IMR-90 (cell line): ENCODE measurements at regions not wholly inside any gene's neighbourhood (a gene's known extent, or its start where the extent isn't known, plus 50 kb on each side); places are given as distances from the start of the nearest gene placed in this dataset.

Source experiments
- ATAC-seq: fragments of 200-7000 bp; cut with Tn5 transposase; 2 replicates; pipeline ENCODE4 v1.9.1; 2020; ENCODE audit warnings: low read depth, mild to moderate bottlenecking, moderate library complexity
- BruUV-seq: library from RNA; stranded (reverse); fragments of 400-500 nt; replicated peaks from 2 replicates; lab custom pipeline; 2021; lab: Mats Ljungman, UMichigan
- CTCF ChIA-PET: fragments of 300-600 bp; formaldehyde crosslinking; extraction: SDS; loops from one replicate; lab custom pipeline; 2021; ENCODE audit warnings: antibody characterized with exemption; lab: Yijun Ruan, JAX
- POLR2A ChIA-PET: fragments of 300-600 bp; sonication (Branson Sonifier 250); formaldehyde crosslinking; loops from one replicate; lab custom pipeline; 2022; ENCODE audit warnings: antibody characterized with exemption; ENCODE audit not compliant: unreplicated experiment; lab: Charles Lee
- DNase-seq: peaks from one replicate; pipeline ENCODE4 v3.0.0; 2013
- H2AFZ ChIP-seq: replicated peaks from 2 replicates; pipeline ENCODE3; 2013; ENCODE audit warnings: low read length, mild to moderate bottlenecking; ENCODE audit not compliant: poor library complexity
- H2AK5ac ChIP-seq: 2 replicates; pipeline ENCODE4 v1.6.1; 2013; ENCODE audit warnings: low read depth, low read length, inconsistent platforms
- H2AK9ac ChIP-seq: replicated peaks from 2 replicates; pipeline ENCODE3; 2013; ENCODE audit warnings: mild to moderate bottlenecking, low read depth, low read length, moderate library complexity; ENCODE audit not compliant: poor library complexity
- H2BK120ac ChIP-seq: 2 replicates; pipeline ENCODE4 v1.6.1; 2013; ENCODE audit warnings: low read depth, low read length, inconsistent platforms
- H2BK15ac ChIP-seq: 3 replicates; pipeline ENCODE4 v1.6.1; 2013; ENCODE audit warnings: low read depth, low read length, inconsistent platforms
- H2BK20ac ChIP-seq: 2 replicates; pipeline ENCODE4 v1.6.1; 2013; ENCODE audit warnings: low read depth, mild to moderate bottlenecking, inconsistent platforms, low read length, moderate library complexity
- H2BK5ac ChIP-seq: 2 replicates; pipeline ENCODE4 v1.6.1; 2013; ENCODE audit warnings: mild to moderate bottlenecking, low read depth, low read length, inconsistent platforms; ENCODE audit not compliant: poor library complexity, severe bottlenecking
- H3K14ac ChIP-seq: replicated peaks from 2 replicates; pipeline ENCODE4 v1.6.1; 2013; ENCODE audit warnings: low read depth, low read length, inconsistent platforms
- H3K18ac ChIP-seq: 2 replicates; pipeline ENCODE4 v1.6.1; 2013; ENCODE audit warnings: low read depth, low read length, control low read depth
- H3K23ac ChIP-seq: 2 replicates; pipeline ENCODE4 v1.6.1; 2013; ENCODE audit warnings: low read depth, low read length, inconsistent platforms
- H3K27ac ChIP-seq: 2 replicates; pipeline ENCODE4 v1.5.1; 2013; ENCODE audit warnings: mild to moderate bottlenecking, control low read depth, low read length; ENCODE audit not compliant: insufficient read depth
- H3K27me3 ChIP-seq: 2 replicates; pipeline ENCODE4 v1.6.1; 2013; ENCODE audit warnings: low read length; ENCODE audit not compliant: control insufficient read depth, insufficient read depth
- H3K36me3 ChIP-seq: 2 replicates; pipeline ENCODE4 v1.6.1; 2013; ENCODE audit warnings: low read length, mixed read lengths; ENCODE audit not compliant: control insufficient read depth, insufficient read depth
- H3K4ac ChIP-seq: 2 replicates; pipeline ENCODE4 v1.6.1; 2013; ENCODE audit warnings: low read depth, low read length, inconsistent platforms
- H3K4me1 ChIP-seq: 2 replicates; pipeline ENCODE4 v1.6.1; 2013; ENCODE audit warnings: low read length, mixed read lengths; ENCODE audit not compliant: control insufficient read depth, insufficient read depth
- H3K4me2 ChIP-seq: 2 replicates; pipeline ENCODE4 v1.6.1; 2013; ENCODE audit warnings: low read depth, mild to moderate bottlenecking, control low read depth, low read length, moderate library complexity
- H3K4me3 ChIP-seq: 2 replicates; pipeline ENCODE4 v1.5.1; 2013; ENCODE audit warnings: low read depth, mild to moderate bottlenecking, control low read depth, low read length, moderate library complexity; ENCODE audit not compliant: insufficient read depth
- H3K56ac ChIP-seq: 2 replicates; pipeline ENCODE4 v1.6.1; 2013; ENCODE audit warnings: low read length, inconsistent platforms; ENCODE audit not compliant: insufficient read depth; ENCODE audit errors: extremely low read depth
- H3K79me1 ChIP-seq, 2 experiments: 2 replicates each; pipeline ENCODE4 v1.6.1; 2013; ENCODE audit warnings: low read length in 2 of 2, inconsistent platforms in 1 of 2, low read depth in 1 of 2
- H3K9ac ChIP-seq: 2 replicates; pipeline ENCODE4 v1.6.1; 2013; ENCODE audit warnings: low read depth, low read length, control low read depth
- H3K9me1 ChIP-seq: 2 replicates; pipeline ENCODE4 v1.6.1; 2013; ENCODE audit warnings: low read length, inconsistent platforms; ENCODE audit not compliant: insufficient read depth
- H3K9me3 ChIP-seq: 2 replicates; pipeline ENCODE4 v1.6.1; 2013; ENCODE audit warnings: low read length; ENCODE audit not compliant: control insufficient read depth, insufficient read depth
- H4K20me1 ChIP-seq: 2 replicates; pipeline ENCODE4 v1.6.1; 2013; ENCODE audit warnings: low read length, inconsistent platforms; ENCODE audit not compliant: insufficient read depth
- H4K5ac ChIP-seq: 2 replicates; pipeline ENCODE4 v1.6.1; 2013; ENCODE audit warnings: mild to moderate bottlenecking, low read depth, low read length, control low read depth
- H4K8ac ChIP-seq, 2 experiments: 2 replicates each; pipeline ENCODE4 v1.6.1; 2013; ENCODE audit warnings: low read depth in 2 of 2, low read length in 2 of 2, control low read depth in 1 of 2, inconsistent platforms in 1 of 2
- H4K91ac ChIP-seq: 2 replicates; pipeline ENCODE4 v1.6.1; 2013; ENCODE audit warnings: low read depth, low read length, inconsistent platforms; ENCODE audit not compliant: insufficient read depth
- MAFK ChIP-seq: IDR thresholded peaks from 2 replicates; pipeline ENCODE4 v1.6.1; 2012; ENCODE audit warnings: low read depth, low read length, improper control_type of control experiment
- WGBS, 2 experiments: methylation state at CpG; one replicate each; pipeline versions ENCODE4 v1.1.5 to v1.1.7; 2013; ENCODE audit warnings: missing lambda C conversion rate in 2 of 2; ENCODE audit not compliant: insufficient read length in 1 of 2; ENCODE audit errors: extremely low coverage in 2 of 2; 5-methylcytosine and 5-hydroxymethylcytosine counted together
- dilution Hi-C: fragments of 300-500 bp; cut with HindIII; formaldehyde crosslinking; loops from one replicate; pipeline ENCODE4 v1.14.3; 2018; ENCODE audit warnings: low sequenced_read_pairs; ENCODE audit not compliant: unreplicated experiment
- in situ Hi-C: fragments of 300-500 bp; cut with MboI; formaldehyde crosslinking; loops from 3 replicates; pipeline ENCODE4 v1.14.3; 2019; ENCODE audit warnings: low sequenced_read_pairs, inconsistent platforms, mixed read lengths
- intact Hi-C: fragments of 100-400 bp; cut with micrococcal nuclease; formaldehyde crosslinking; loops from 2 replicates; pipeline ENCODE4 v1.10.0; 2022

DNA sequence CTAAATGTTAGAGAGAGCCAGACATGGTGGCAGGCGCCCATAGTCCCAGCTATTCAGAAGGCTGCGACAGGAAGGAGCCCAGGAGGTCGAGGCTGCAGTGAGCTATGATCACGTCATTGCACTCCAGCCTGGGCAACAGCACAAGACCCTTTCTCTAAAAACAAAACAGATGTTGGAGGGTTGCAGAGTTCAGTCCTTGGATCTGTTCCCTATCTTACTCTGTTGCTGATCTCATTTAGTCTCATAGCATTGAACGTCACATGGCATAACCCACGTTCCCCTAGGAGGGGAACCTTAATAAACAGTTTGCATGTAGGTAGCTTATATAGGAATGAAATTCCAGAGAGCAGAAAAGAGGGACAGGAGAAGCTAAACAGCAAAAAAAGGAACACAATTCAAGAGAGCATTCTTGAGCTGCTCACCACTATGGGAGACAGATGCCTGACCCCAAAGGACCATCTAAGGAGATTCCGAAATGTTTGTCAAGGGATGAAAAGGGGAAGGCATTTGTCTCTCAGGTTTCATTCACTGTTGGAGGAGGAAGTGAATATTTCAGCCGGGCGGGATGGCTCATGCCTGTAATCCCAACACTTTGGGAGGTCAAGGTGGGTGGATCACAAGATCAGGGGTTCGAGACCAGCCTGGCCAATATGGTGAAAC is 54.6 kb upstream of the PIM1 start:
- Histone ChIP-seq H3K18ac (no peak overlapping the region), H3K27me3 (peaks cover 2% of the 10 kb centered on the region; the same call in 1 of the 2 replicates), H3K27ac (no peak overlapping the region), H3K9me1 (no peaks in the 10 kb centered on the region), H4K20me1 (no peaks in the 10 kb centered on the region), H3K36me3 (no peaks in the 10 kb centered on the region), H3K4ac (no peak overlapping the region), H3K4me2 (no peak overlapping the region), H2AK5ac (no peak overlapping the region), H2AK9ac (no peak overlapping the region), H4K91ac (no peak overlapping the region), H2BK15ac (no peak overlapping the region), H3K14ac (no peak overlapping the region), H3K9ac (no peak overlapping the region), H2AFZ (no peak overlapping the region), H3K56ac (no peak overlapping the region), H3K4me3 (no peak overlapping the region), H3K4me1 (peaks cover 5% of the 10 kb centered on the region; the same call in 1 of the 2 replicates), H3K79me1 (no peaks in the 10 kb centered on the region), H2BK120ac (no peak overlapping the region), H2BK5ac (no peak overlapping the region), H2BK20ac (no peak overlapping the region), H4K8ac (no peak overlapping the region), H4K5ac (no peak overlapping the region), H3K9me3 (no peaks in the 10 kb centered on the region), H3K23ac (no peak overlapping the region)
- TF ChIP-seq MAFK: no peak
- ATAC-seq (peak; percentile 51), DNase-seq (peak; percentile 62)
- in situ Hi-C loops: no loop called here
- intact Hi-C loops: no loop called here
- BruUV-seq: no TSS peak
- dilution Hi-C loops: no loop called here
- ChIA-PET POLR2A (no interaction called here), CTCF (interaction anchor here (0.7 to 1.0 kb wide), 3 partner anchors 10 to 97 kb away, joined by 3 read pairs; no protein-coding TSS in a partner anchor)
- 100% methylated on average over 1 of the region's 10 CpGs; no CpG with 5 or more reads in 1 of the 2 experiments for WGBS, 2 experiments
